Esophagus muscularis mucosa (tissue), 4 donors: ENCODE measurements at regions not wholly inside any gene's neighbourhood (a gene's known extent, or its start where the extent isn't known, plus 50 kb on each side); places are given as distances from the start of the nearest gene placed in this dataset.
"Not testable (repeated sequence)": the region's sequence is repeated elsewhere in the genome, so short reads cannot be mapped to it uniquely, and the experiment has no call there.

Experiments
- DNase-seq: peaks from one replicate; pipeline ENCODE4 v3.0.0-alpha.2; 2017; ENCODE audit errors: extremely low spot score
- H3K27ac ChIP-seq, 4 donors: fragments of 200-600 bp; sonication (generic); replicated peaks in 1 of 4; 1 replicate in 3 of 4; 2 replicates in 1 of 4; pipeline ENCODE4 v1.5.1; 2016 to 2019; ENCODE audit warnings: mild to moderate bottlenecking in 1 of 4
- H3K27me3 ChIP-seq, 4 donors: fragments of 200-600 bp; sonication (generic); one replicate each; pipeline versions ENCODE4 v1.5.1 to v1.6.0; 2016 to 2019
- H3K36me3 ChIP-seq, 4 donors: fragments of 200-600 bp; sonication (generic); one replicate each; pipeline ENCODE4 v1.5.1; 2016 to 2019
- H3K4me1 ChIP-seq, 4 donors: fragments of 200-600 bp; sonication (generic); one replicate each; pipeline ENCODE4 v1.5.1; 2016 to 2019
- H3K4me3 ChIP-seq, 4 donors: fragments of 200-600 bp; sonication (generic); 1 replicate in 2 of 4; 2 replicates in 2 of 4; pipeline ENCODE4 v1.5.1; 2016 to 2019; ENCODE audit warnings: mild to moderate bottlenecking in 4 of 4, moderate library complexity in 1 of 4
- H3K9me3 ChIP-seq, 4 donors: fragments of 200-600 bp; sonication (generic); 1 replicate in 3 of 4; 2 replicates in 1 of 4; pipeline ENCODE4 v1.5.1; 2016 to 2019
- EP300 ChIP-seq: sonication (generic); formaldehyde crosslinking; IDR thresholded peaks from one replicate; pipeline ENCODE4 v1.6.1; 2017; ENCODE audit warnings: antibody characterized with exemption
- POLR2A ChIP-seq: fragments of 450-650 bp; IDR thresholded peaks from one replicate; pipeline ENCODE4 v1.6.1; 2017; ENCODE audit warnings: antibody characterized with exemption, moderate library complexity, mild to moderate bottlenecking, low read depth
- POLR2AphosphoS5 ChIP-seq, 2 donors: sonication (generic); formaldehyde crosslinking; IDR thresholded peaks; one replicate each; pipeline ENCODE4 v1.6.1; 2017; ENCODE audit warnings: antibody characterized with exemption in 2 of 2
- WGBS: methylation state at CpG from one replicate; pipeline ENCODE4 v1.1.5; 2018; 5-methylcytosine and 5-hydroxymethylcytosine counted together
- intact Hi-C: fragments of 100-400 bp; cut with DNase I; formaldehyde crosslinking; loops from one replicate; pipeline ENCODE4 v1.15.1; 2023
- TF ChIP-seq, protein P1 (sequence below), 3 experiments: fragments of 200-600 bp in 2 of 3; fragments of 450-650 bp in 1 of 3; sonication (generic) in 2 of 3; IDR thresholded peaks; one replicate each; pipeline ENCODE4 v1.5.1; 2017 to 2019; ENCODE audit warnings: antibody characterized with exemption in 3 of 3, mild to moderate bottlenecking in 2 of 3, moderate library complexity in 1 of 3

DNA sequence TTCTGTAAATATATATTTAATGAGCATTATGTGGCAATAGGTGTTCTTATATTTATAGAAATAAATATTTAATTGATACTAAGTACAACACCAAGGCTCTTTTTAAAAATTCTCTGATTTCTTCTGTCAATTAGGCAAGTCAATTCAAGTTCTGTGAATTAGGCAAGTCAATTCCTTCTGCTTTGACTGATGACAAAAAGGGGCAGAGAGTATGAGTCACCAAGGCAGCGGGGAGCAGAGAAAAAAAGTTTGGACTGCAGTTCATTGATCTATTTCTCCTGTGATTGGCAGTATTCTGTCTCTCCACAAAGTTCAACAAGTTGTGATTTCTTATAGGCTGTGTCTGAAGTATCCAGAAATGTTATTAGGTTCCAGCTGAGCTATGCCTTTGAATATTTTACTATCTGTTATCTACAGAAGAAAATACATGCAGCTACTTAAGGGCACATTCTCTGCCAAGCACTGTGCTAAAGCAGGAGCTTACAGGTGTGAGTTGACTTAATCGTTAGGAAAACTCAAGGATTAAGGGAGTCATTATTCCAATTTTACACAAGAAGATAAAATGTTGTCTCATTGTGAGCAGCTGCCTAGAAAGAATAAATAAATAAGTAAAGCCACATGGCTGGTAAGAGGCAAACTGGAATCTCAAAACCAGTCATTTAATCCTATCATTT lies 206.4 kb upstream of the ALG10B start:
- TF ChIP-seq POLR2A, result no peak
- no peak for TF ChIP-seq POLR2AphosphoS5 (IDR thresholded peaks at IDR 0.05)
- TF ChIP-seq, protein P1, sequence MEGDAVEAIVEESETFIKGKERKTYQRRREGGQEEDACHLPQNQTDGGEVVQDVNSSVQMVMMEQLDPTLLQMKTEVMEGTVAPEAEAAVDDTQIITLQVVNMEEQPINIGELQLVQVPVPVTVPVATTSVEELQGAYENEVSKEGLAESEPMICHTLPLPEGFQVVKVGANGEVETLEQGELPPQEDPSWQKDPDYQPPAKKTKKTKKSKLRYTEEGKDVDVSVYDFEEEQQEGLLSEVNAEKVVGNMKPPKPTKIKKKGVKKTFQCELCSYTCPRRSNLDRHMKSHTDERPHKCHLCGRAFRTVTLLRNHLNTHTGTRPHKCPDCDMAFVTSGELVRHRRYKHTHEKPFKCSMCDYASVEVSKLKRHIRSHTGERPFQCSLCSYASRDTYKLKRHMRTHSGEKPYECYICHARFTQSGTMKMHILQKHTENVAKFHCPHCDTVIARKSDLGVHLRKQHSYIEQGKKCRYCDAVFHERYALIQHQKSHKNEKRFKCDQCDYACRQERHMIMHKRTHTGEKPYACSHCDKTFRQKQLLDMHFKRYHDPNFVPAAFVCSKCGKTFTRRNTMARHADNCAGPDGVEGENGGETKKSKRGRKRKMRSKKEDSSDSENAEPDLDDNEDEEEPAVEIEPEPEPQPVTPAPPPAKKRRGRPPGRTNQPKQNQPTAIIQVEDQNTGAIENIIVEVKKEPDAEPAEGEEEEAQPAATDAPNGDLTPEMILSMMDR (IDR thresholded peaks at IDR 0.05), result no peak
- no peak for TF ChIP-seq EP300
- intact Hi-C loops, result no loop called here
- no peak for DNase-seq
- Histone ChIP-seq H3K27me3 (no peaks in the 10 kb centered on the region), H3K36me3 (no peaks in the 10 kb centered on the region), H3K4me3 (no peak overlapping the region), H3K4me1 (no peaks in the 10 kb centered on the region), H3K9me3 (no peaks in the 10 kb centered on the region), H3K27ac (no peak overlapping the region)
- 78% methylated on average over 2 of the region's 2 CpGs for WGBS

DNA sequence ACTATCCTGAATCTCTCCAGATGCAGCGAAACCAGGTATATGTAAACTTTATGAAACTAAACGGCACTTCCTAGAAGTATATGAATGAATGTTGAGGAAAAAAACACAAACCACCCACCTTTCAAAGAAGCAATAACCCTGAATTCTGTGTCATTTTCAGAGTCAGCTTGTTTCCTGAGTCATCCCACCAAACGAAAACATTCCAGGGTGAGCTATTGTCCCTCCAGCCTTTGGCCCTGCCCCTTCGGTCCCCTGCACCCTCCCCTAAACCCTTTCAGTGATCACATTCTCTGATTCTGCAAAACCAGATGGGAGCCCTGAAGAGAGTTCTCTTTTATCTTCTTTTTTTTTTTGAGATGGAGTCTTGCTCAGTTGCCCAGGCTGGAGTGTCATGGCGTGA lies 202.6 kb upstream of the ALG10B start:
- TF ChIP-seq POLR2A (no peak), POLR2AphosphoS5 (IDR thresholded peaks at IDR 0.05) (no peak), EP300 (no peak)
- TF ChIP-seq, protein P1 (IDR thresholded peaks at IDR 0.05), result no peak
- intact Hi-C loops, result no loop called here
- WGBS, result 61% methylated on average over 5 of the region's 5 CpGs
- H3K36me3 ChIP-seq, result no peaks in the 10 kb centered on the region
- H3K27ac ChIP-seq, result no peak overlapping the region
- no peak overlapping the region for H3K4me3 ChIP-seq
- no peak for DNase-seq
- no peaks in the 10 kb centered on the region for H3K4me1 ChIP-seq
- H3K27me3 ChIP-seq, result no peaks in the 10 kb centered on the region
- no peaks in the 10 kb centered on the region for H3K9me3 ChIP-seq

DNA sequence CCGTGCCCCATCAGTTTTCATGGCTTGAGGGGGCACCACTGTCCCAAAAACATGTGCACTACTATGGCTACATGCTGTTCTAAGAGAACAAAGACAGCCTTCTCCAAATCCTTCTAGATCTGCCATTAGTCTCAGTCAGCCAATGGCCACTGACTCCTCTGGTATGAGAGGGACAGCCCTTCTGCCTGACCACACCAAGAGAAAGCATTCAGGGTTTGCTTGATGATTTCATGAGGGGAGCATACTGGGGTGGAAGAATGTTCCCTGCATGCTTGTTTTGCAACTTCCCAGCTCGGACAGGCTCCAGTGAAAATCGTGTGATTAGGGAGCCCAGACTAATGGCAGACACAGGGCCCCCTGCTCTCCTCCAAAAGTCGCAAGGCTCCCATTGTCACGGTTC lies 199.6 kb upstream of the ALG10B start:
- no peaks in the 10 kb centered on the region for H3K27me3 ChIP-seq
- 62% methylated on average over 5 of the region's 5 CpGs for WGBS
- H3K36me3 ChIP-seq, result no peaks in the 10 kb centered on the region
- no peak overlapping the region for H3K4me3 ChIP-seq
- intact Hi-C loops, result no loop called here
- H3K27ac ChIP-seq, result no peak overlapping the region
- no peaks in the 10 kb centered on the region for H3K9me3 ChIP-seq
- TF ChIP-seq POLR2AphosphoS5 (IDR thresholded peaks at IDR 0.05) (no peak), POLR2A (no peak), EP300 (no peak)
- TF ChIP-seq, protein P1 (IDR thresholded peaks at IDR 0.05), result no peak
- no peak for DNase-seq
- no peaks in the 10 kb centered on the region for H3K4me1 ChIP-seq

DNA sequence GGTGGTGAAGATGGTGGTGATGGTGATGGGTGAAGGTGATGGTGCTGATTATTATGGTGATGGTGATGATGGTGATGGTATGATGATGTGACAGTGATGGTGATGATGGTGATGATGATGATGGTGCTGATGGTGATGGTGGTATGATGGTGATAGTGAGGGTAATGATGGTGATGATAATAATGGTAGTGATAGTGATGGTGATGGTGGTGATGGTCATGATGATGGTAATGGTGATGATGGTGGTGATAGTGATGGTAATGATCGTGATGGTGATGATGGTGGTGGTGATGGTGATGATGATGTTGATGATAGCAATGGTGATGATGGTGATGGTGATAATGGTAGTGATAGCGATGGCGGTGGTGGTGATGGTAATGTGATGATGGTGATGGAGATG lies 197.9 kb upstream of the ALG10B start:
- no peaks in the 10 kb centered on the region for H3K36me3 ChIP-seq
- H3K9me3 ChIP-seq, result no peaks in the 10 kb centered on the region
- no peaks in the 10 kb centered on the region for H3K27me3 ChIP-seq
- H3K4me3 ChIP-seq, result no peak overlapping the region
- 91% methylated on average over 3 of the region's 3 CpGs for WGBS
- DNase-seq, result no peak
- no peak overlapping the region for H3K27ac ChIP-seq
- intact Hi-C loops, result no loop called here
- H3K4me1 ChIP-seq, result no peaks in the 10 kb centered on the region
- TF ChIP-seq POLR2AphosphoS5 (IDR thresholded peaks at IDR 0.05) (no peak), EP300 (no peak), POLR2A (no peak)
- TF ChIP-seq, protein P1 (IDR thresholded peaks at IDR 0.05), result no peak

DNA sequence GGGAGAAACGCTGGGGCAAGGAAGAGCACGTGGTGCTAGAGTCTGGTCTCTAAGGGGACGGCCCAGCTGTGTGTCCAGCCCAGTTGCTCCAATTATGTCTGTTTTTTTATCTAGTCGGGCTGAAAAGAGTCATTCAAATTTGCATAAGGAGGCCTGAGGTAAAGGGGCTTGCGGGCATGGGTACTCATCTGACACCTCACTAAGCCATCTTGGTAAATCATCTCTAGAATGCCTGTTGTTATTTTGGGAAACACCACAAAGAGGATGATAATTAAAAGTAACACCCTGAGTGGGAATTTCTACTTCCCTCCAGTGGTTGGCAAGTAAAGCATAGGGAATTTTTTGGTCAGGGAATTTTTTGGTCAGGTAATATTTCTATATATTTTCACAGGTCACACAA lies 196.1 kb upstream of the ALG10B start:
- WGBS, result 89% methylated on average over 5 of the region's 5 CpGs
- Histone ChIP-seq H3K27me3 (no peaks in the 10 kb centered on the region), H3K4me3 (no peak overlapping the region), H3K27ac (no peak overlapping the region), H3K4me1 (no peaks in the 10 kb centered on the region), H3K9me3 (no peaks in the 10 kb centered on the region), H3K36me3 (no peaks in the 10 kb centered on the region)
- intact Hi-C loops, result no loop called here
- DNase-seq, result no peak
- TF ChIP-seq EP300, result no peak
- TF ChIP-seq, protein P1 (IDR thresholded peaks at IDR 0.05), result no peak
- TF ChIP-seq POLR2AphosphoS5 (IDR thresholded peaks at IDR 0.05), result no peak
- TF ChIP-seq POLR2A, result no peak

DNA sequence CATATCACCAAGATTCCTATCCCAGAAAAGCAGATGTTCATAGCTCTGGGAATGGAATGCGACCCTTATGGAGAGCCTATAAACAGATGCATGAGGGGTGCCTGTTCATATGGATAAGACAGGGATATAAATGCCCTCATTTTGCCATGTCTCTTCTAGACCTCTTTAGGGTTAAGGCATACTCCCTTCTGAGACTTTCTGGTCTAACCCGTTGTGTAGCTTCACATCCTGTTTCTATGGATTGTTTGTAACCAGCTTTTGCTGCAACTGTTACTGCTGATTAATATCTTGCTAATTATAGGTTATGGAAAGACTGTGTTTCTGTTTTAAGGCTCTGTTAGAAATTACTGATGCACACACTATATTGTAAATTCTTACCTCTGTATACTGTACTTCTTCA lies 193.5 kb upstream of the ALG10B start:
- intact Hi-C loops, H3K36me3 ChIP-seq, H3K27ac ChIP-seq, H3K4me3 ChIP-seq, H3K9me3 ChIP-seq, H3K4me1 ChIP-seq, H3K27me3 ChIP-seq: not testable (repeated sequence)
- peak; percentile 14 for DNase-seq
- 75% methylated on average over 2 of the region's 2 CpGs for WGBS
